ENCODE measurements at regions not wholly inside any gene's neighbourhood (a gene's known extent, or its start where the extent isn't known, plus 50 kb on each side); places are given as distances from the start of the nearest gene placed in this dataset.
"Not testable (repeated sequence)": the region's sequence is repeated elsewhere in the genome, so short reads cannot be mapped to it uniquely, and the experiment has no call there.

DNA sequence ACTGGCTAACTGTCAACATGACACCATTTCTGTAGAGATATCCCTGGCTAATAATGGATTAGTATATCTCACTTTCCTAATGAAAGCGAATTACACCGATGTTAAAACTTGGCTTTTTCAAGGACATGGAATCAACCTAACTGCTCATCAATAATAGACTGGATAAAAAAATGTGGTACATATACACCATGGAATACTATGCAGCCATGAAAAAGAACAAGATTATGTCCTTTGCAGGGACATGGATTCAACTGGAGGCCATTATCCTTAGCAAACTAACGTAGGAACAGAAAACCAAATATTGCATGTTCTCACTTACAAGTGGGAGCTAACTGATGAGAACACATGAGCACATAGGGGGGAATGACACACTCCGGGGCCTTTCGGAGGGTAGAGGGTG lies 62.6 kb downstream of the ZIC1 start:
- DNase-seq (ENCODE audit: low read depth), result no peak

DNA sequence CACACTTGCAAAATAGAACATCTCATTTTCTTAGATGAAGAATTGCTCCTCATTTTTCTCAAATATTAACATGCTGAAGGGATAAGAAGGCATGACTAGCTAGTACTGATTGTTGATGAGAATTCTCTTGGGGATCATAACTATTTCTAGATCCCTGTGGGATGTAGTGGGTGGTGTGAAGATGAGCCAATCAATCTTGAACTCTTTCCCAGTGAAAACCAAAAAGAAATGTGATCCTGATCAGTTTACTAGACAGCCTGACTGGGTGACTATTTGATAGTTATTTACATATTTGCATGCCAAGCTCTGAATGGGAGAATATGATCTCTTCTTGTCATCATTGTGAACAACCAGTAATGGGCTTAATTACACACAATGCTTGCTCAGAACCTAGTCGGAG lies 63.7 kb downstream of the ZIC1 start:
- no peak for DNase-seq (ENCODE audit: low read depth)

DNA sequence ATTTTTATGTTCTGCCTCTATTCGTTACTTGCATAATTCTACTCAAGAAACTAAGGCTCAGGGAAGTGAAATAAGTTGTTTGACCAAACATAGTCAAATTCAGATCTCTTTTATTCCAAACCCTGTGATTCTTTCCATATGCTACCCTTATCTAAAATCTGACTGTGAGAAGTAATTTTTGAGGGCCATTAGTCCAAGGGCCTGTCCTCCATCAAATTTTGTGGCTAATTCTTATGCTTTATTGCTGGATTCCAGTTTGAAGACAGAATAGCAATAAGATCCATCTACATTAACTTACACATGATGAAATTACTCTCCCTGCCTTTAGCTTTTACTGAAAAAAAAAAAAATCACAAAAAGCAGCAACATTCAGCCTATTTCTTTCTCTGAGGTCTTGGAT lies 74.0 kb downstream of the ZIC1 start:
- DNase-seq (ENCODE audit: low read depth), result no peak

DNA sequence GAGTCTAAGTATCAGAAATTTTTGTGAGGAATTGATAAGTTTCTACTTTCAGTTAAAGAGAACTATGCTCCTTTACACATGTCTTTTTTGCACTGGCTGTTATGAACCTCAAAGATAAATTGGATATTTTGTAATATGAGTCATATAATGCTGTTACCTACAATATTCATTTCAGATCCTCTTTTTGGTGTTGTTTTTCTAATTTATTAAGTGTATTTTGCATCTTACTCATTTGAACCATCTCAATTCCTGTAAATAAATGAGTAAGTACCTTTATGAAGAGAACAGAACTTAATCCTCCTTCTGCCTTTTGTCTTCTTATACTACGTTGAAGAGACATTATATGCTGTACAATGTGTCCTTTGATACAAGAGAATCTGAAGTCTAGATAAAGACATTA lies 74.4 kb downstream of the ZIC1 start:
- DNase-seq (ENCODE audit: low read depth), result no peak

DNA sequence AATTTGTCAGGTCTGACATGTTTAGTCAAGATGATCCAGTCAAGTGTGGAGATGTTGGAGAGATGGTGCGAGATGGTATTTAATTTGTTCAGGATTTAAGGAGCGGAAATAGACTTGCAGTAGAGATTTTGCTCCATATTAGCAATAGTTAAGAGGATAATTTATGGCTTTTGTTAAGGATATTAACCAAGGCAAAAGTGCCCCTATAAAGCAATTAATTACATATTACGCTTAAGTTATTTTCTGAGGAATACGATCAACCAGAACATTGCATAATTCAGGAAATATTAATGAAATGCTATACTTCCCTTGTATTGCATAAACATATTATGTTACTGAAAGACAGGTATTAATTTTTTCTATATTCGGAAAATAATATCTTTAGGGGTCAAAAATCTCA lies 83.9 kb downstream of the ZIC1 start:
- no peak for DNase-seq (ENCODE audit: low read depth)

DNA sequence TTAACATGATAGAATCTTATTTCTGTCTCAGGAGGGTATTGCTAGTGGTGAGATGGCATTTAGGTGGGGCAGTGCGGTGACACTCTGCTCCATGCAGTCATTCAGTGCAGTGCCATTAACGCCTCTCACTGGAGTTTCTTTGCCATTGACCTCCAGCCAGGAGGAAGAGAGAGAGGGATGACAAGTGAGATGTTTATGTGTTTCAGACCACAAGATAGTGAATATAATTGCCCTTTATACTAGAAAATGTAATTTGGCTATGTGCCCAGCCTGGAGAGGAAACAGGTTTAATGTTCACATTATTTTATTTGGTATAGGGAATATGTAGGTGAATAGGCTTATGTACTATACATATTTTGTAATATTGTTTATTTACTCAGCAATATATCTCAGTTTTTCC lies 84.5 kb downstream of the ZIC1 start:
- DNase-seq (ENCODE audit: low read depth), result peak; percentile 10

DNA sequence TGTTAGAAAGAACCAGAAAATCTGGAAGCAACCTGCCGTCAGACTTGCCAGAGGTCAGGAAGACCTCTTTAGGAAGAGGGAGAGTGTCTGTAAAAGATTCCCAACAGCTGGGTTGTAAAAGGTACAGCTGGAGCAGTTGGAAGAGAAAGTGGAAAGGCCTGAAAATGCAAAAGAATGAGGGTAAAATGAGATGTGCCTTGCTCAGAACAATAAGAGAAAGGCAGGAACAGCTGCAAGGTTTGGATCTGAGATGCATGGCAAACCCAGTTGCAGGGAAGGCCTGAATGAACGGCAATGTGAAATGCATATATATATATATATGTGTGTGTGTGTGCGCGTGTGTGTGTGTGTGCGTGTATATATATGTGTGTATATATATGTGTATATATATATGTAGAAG lies 88.1 kb downstream of the ZIC1 start:
- no peak for DNase-seq (ENCODE audit: low read depth)

DNA sequence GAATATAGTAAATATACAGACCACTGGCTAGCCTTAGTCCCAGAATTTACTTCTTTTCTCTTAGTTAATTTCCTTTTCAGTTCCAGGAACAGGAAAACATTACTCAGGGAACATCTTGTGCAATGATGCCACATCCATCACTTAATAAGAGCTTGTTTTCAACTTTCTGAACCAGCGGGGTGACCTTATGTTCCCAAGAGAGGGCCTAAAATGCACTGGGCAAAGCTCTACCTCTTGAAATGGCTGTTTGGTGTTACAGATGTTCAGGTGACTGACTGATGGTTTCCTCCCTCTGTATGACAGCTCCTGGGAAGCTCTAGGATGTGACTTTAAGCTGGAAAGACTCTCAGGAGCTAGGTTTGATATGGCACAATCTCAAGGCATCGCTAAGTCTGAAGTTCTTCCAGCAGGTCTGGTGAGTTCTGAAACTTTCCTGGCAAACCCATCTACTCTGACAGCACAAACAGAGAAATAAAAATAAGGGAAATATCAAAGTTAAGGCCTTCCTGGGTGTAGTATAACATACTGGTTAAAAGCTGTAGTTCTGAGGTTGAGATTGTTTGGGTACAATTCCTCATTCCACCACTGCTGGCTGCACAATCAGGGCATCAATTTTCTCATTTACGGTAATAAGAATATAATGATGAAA lies 98.6 kb downstream of the ZIC1 start:
- no peak for DNase-seq (ENCODE audit: low read depth)

DNA sequence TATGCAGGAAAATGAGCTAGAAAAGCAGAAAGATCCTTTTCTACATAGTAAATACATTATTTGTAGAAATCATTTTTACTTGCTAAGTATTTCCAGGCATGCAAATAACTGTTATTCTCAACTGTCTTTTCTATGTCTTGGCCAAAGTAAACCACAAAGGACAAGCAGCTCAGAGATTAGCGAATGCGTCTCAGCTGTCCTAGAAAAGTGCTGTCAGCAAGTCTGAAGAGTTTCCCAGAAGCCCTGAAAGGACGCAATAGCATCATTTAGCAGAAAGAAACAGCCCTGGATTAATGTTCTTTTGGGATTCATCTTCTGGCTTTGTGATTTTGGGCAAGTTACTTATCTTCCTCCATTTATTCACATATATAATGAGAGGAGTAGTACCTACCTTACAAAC lies 100.3 kb downstream of the ZIC1 start:
- DNase-seq (ENCODE audit: low read depth), result no peak

DNA sequence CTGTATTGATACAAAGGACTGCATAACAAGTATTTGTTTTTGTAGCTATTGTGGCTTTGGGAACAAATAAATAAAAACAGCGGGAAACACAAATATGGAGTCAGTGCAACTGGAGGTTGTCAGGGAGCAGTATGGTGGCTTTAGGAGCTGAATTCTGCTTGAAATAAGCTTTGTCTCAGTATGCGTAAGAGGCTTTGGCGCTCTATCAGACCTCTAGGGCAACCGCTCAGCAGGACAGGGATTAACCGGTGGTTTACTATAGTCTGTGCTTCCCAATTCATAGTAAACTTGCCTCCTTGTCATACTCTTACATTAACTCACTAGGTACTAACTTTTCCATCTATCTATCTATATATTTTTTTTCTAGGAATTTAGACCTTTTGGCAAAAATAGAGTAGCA lies 104.6 kb downstream of the ZIC1 start:
- no peak for DNase-seq (ENCODE audit: low read depth)

DNA sequence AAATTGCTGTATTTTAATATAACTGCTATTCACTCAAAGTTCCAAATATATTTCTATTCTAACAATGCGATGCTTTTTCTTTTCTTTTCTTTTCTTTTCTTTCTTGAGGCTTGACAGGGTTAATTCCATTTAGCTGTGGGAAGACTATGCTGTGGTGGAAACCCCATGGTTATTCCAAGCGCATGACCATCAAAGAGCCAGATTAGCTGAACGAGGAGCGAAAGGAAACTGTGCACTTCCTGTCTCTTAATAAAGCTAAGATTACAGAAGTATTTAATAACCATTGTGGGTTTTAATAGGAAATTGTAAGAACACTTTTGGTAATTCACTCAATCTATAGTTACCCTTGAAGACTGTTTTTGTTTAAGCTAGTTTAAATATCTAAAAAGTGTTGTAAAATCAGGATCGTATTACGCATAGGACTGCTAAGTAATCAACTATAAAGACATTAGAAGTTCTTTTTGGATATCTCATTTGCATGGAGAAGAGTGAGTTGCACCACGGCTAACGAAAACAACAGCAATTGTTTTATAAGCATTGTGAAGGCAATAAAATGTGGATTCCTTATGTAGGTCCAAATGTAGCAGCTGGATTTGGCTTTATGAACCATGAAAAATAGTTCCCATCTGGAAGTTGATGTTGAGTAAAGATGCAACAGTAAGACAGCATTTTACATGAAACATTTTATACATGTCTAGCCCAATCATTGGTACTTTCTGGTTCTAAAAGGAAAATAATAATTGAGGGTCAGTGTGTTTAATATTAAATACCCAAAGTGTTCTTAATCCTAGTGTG lies 105.4 kb downstream of the ZIC1 start:
- DNase-seq (ENCODE audit: low read depth), result no peak

DNA sequence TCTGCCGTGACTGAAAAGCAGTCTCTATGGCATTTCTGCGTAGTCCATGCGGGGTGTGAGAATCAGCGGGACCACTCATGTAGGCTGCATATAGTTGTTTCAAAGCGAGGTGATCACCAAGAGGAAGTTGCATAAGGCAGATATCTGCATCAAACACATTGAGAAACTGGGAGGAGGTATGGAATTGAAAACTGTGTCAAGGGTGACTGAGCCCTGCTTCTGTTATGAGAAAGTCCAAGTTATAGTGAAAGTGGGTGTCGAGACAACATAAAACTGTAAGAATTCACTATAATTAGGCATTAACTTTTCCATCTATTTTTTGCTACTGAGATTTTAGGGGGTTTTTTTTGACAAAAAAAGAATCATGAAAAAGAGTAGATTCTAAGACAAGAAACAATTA lies 109.3 kb downstream of the ZIC1 start:
- DNase-seq (ENCODE audit: low read depth), result no peak

DNA sequence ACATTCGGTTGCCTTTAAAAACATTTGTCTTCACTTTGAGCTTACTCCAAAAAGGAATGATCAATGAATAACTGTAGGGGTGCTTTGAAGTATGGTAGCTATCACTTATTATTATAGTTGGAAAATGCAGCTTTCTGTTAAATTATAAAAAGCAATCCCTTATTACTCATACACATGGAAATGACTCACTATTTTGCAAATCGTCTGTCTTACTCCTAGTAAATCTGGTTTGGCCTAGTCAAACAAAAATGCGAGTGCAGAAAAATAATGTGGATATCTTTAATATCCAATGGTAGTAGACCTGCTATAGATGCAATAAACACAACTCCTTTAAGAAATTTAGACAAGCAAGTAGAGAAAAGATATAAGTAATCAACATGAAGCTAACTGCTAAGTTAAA lies 112.5 kb downstream of the ZIC1 start:
- DNase-seq (ENCODE audit: low read depth), result peak; percentile 10

DNA sequence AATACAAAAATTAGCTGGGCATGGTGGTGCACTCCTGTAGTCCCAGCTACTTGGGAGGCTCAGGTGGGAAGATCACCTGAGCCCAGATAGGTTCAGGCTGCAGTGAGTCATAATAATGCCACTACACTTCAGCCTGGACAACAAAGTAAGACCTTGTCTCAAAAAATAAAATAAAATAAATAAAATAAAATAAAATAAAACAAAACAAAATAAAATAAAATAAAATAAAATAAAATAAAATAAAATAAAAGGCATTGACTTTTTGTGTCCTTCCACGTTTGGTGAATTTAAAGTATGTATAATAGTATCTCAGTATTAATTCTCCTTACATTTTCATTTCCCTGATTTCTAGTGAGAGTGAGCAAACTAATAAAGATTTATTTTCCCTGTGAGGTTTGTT lies 113.6 kb downstream of the ZIC1 start:
- not testable (repeated sequence) for DNase-seq (ENCODE audit: low read depth)

DNA sequence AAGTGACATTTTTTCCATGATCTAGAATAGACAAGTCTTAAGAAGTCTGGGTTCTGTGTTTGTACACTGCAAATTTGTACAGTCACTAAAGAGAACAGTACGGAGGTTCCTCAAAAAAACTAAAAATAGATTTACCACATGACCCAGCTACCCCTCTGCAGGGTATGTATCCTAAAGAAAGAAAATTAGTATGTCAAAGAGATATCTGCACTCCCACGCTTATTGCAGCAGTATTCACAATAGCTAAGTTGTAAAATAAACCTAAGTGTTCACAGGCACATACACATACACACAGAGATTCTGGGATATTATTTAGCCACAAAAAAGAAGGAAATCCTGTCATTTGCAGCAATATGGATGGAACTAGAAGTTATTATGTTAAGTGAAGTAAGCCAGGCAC lies 120.4 kb downstream of the ZIC1 start:
- no peak for DNase-seq (ENCODE audit: low read depth)

DNA sequence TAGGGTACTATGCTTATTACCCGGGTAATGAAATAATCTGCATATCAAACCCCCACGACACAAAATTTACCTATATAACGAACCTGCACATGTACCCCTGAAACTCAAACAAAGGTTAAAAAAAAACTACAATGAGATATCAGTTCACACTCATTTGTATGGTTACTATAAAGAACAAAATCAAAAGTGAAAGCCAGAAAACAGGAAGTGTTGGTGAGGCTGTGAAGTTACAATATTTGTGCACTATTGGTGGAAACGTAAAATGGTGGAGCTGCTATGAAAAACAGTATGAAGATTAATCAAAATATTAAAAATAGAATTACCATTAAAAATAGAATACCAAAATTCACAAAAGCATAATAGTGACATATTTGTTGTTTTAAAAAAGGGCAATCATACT lies 128.9 kb downstream of the ZIC1 start:
- DNase-seq (ENCODE audit: low read depth), result no peak

DNA sequence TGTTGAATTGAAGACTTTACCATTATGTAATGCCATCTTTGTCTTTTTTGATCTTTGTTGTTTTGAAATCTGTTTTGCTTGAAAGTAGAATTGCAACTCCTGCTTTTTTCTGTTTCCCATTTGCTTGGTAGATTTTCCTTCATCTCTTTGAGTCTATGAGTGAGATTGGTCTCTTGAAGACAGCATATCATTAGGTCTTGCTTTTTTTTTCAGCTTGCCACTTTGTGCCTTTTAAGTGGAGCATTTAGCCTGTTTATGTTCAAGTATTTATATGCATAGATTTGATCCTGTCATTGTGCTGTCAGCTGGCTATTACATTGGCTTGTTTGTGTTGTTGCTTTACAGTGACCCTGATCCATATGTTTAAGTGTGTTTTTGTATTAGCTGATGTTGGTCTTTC lies 131.8 kb downstream of the ZIC1 start:
- DNase-seq (ENCODE audit: low read depth), result no peak

DNA sequence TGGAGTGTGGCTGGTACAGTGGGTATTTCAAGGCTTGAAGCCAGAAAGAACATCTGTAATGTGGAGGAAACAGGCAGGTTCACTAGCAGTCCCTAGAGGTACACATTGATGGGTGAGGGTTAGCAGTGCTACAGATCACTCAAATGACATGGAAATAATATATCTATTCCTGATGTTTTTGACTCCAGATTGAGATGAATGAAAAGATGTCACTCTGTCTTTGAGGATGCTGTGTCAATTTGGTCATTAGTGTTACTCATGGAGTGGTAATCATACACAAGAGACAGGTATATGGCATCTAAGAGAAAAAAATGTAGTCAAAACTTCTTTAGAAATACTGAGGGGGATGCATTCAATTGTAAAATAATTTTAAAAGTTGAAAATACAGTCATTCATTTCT lies 135.1 kb downstream of the ZIC1 start:
- no peak for DNase-seq (ENCODE audit: low read depth)

DNA sequence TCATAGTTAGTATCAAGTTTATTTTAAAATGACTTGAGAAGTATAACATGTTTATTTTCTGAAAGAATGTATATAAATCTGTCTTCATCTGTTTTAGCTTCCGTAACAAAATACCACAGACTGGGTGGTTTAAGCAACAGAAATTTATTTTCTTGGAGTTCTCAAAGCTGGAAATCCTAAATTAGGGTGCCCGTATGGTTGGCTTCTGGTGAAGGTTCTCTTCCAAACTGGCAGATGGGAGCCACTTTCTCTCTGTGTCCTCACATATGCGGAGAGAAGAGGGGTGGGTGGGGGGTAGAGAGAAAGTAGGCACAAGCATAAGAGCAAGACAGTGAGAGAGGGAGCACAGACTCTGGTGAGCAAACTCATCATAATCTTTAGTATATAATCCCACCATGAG lies 142.3 kb downstream of the ZIC1 start:
- DNase-seq (ENCODE audit: low read depth), result no peak

DNA sequence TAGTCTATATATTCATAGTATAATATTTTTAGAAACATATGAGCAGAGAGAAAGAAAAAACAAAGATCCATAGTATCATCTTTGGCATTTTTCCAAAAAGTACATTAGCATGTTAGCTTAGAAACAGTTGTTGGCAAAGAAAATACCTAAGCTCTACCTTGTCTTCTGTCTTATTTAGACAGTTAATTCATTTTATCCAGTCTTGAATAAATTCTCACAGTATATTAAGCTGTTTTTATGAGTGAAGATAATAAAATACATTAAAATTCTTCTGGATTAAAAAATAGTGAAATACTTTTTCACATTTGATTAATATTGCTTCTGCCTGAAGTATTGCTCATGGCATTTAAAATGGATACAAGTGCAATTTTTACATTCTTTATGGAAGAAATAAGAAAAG lies 145.2 kb downstream of the ZIC1 start:
- no peak for DNase-seq (ENCODE audit: low read depth)

DNA sequence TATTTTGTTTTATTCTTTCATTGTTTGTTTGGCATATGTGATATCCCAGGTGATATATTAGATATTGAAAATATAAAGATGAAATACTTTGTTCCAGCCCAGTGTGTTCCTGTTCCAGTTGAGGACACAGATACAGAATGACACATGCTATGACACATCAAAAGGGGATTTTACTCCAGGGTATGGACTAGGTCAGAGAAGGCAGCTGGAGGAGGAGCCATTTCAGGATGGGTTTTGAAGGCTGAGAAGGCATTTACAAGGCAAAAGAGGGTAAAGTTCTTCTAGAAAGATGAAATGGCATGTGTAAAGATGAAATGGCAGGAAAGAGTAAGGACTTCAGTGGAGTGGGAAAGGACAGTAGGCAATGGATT lies 163.8 kb downstream of the ZIC1 start:
- DNase-seq (ENCODE audit: low read depth), result peak; percentile 38

DNA sequence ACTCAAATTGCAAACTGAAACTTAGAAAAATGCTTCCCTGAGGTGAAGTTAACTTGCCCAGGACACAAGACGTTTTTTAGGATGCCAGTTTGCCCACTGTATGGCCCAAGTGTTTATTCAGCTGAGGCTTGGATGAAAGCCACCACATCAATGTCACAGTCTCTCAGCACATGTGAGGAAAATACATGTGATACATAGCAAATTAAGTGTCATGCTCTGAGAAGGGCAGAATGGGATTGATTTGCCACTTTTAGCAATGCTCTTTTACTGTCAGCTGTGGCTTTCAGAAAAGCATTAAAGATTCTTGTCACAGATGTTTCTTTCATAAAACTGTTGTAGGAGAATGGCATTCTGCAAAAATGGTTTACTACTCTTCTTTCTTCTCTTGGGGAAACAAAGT lies 165.5 kb downstream of the ZIC1 start:
- no peak for DNase-seq (ENCODE audit: low read depth)

DNA sequence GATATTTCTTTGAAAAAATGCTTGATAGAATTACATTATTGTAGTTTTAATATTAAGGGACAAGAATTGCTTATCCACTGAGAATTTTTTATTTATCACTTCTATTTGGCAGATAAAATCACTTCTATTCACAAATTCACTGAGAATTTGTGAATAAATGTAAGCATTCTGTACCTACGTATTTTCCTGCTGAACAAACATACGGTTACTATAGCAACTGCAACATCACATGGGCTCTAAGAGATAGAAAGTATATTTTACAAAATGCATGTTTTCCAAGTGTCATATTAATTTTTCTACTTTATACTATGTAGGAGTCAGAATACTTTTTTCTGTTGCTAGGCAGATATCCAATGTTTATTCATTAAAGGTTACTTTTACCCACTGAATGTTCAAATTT lies 166.2 kb downstream of the ZIC1 start:
- DNase-seq (ENCODE audit: low read depth), result no peak

DNA sequence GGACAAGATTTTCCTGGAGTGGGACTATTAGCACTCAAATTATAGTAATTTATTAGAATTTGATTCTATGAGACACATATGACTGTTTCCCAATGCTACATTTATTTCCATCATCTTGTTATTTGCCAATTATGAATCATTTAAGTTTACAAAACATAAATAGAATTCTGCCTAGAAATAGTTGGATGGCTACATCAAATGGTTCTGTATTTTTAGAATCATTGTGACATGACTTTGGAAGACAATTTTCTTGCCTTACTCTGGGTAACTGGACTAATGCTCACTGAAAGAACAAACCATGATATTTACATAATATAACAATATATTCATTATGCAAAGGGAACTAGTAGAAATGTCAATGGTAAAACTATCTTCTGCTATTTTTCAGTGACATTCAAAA lies 173.5 kb downstream of the ZIC1 start:
- DNase-seq (ENCODE audit: low read depth), result no peak
